NCI-H187 treated with DMSO at 0.1 percent for 48 hours (cell line): ENCODE measurements at regions not wholly inside any gene's neighbourhood (a gene's known extent, or its start where the extent isn't known, plus 50 kb on each side); places are given as distances from the start of the nearest gene placed in this dataset.

Experiments
- DNase-seq: peaks from one replicate; lab custom pipeline; 2025; lab: John Stamatoyannopoulos, UW

DNA sequence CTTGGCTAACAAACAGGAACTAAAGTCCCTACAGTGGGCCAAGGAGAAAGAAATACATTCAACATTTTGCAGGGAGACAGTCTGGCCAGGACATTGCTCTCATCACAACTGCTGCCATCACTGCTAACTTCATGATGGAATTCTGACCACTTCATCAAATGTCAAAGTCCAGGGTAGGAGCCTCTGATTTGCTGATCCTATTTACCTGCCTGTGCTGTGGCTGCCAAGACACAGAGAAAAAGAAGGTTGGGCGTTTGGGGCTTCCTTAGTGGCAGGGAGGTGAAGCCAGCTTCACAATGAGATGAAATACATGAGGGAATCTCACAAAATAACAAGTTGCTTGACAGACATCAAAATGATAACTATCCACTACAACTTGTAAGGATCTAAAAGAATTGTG, 343.9 kb upstream of the CADM1 start:
- no peak for DNase-seq

- no peak for DNase-seq
These were observed 341.7 kb upstream of the CADM1 start for GRCh38 chr11:115845872-115846271.

DNA sequence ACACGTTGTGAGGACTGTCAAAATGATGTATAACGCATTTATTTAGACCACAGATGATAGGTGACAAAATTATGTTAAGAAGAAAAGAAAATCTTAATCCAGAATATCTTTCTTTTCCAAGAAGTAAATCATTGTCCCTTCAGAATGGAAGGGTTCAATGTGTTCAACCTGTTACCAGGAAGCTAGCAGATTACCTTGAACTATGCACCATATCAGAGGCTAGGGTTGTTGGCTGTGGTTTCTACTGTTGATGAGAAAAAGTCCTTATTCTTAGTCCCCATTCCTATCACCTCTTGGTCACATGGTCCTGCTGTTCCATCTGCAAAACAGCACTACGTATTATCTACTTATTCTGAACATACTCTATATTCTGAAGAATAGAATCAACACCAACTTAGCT, 339.5 kb upstream of the CADM1 start:
- DNase-seq, result no peak

DNA sequence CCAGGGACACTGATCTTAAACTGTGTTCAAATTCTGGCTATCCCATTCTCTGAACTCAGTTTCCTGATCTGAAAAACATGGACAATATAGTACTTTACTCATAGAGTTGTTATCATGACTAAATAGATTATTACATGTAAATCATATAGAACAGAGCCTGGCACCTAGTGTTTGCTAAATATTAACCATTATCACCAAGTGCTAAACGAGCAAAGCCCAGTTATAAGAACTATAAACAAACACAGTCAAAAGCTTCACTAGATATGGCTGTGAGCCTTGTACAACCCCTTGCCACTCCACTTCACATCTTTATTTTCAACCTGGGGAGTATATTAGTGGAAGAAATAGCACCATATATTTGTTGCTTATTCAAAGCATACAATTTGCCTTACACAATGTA, 338.9 kb upstream of the CADM1 start:
- DNase-seq, result no peak

DNA sequence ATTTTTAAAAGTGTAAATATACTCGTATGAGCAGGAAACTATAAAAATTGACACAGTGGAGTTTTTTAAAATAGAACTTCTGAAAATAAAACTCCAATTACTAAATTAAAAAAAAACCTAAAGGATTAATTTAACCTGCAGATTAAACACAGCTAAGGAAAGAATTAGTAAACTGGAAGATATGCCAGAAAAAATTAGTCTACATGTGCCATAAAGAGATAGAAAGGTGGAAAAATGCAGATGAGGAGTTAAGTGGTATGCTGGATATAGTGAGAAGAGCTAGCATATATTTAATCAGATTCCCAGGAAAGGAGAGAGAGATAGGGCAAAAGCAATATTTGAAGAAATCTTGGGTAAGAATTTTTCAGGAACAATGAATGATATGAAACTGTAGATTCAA, 315.8 kb upstream of the CADM1 start:
- no peak for DNase-seq

GRCh38 chr11:115819014-115819413, 314.8 kb upstream of the CADM1 start:
- DNase-seq, result no peak

GRCh38 chr11:115817844-115818468, 313.7 kb upstream of the CADM1 start:
- DNase-seq, result no peak

DNA sequence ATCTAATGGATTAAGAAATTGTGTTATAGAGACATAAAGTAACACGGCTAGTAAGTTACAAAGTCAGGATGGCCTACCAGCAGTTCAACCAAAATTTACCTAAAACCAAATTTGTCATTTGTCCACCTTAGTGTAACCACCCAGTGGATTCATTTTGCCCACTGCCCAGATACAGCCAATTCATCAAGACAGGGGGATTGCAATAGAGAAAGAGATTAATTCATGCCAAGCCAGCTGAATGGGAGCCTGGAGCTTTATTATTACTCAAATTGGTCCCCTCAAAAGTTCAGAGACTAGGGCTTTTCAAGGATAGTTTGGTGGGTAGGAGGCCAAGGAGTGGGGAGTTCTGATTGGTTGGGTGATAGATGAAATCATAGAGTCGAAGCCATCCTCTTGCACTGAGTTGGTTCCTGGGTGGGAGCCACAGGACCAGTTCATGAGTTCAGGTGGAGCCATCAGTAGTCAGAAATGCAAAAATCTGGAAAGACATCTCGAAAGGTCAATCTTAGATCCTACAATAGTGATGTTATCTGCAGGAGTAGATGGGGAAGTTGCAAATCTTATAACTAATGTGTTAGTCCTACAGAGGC, 304.2 kb upstream of the CADM1 start:
- no peak for DNase-seq

DNA sequence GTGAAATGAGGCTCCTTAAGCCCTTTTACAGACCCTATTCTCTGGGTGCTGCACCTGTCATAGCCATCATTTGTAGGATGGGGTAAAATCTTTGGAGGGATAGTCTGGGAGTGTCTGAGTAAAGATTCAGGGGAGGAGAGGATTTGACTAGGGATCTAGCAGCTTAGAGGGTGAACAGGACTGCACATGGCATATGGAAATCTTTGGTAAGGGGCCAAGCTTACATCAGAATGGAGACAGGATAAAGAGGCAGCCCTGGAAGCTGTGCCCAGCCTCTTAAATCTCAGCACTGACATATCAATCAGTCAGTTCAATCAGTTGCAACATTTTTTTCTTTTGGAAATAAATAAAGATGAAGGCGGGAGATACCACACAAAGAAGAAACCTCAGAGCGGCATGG, 301.8 kb upstream of the CADM1 start:
- no peak for DNase-seq

- no peak for DNase-seq
These were observed 299.0 kb upstream of the CADM1 start for GRCh38 chr11:115803073-115803740.

DNA sequence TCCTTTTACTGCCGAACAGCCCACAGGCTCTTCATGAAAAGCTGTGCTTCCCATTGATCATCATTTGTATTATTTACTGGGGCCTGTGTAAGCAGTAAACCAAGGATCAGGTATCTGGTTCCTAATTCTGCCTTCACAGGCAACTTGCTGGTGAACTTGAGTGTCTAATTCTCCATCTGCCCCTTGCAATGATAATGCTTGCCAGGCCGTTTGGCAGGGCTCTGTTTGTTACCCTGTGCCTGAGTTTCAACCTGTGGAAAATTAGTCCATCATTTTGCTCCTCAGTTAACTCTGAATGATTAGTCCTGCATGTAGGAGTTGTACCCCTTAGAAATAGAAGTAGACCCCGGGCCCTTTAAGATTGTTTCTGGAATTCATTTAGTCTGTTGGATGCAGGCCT, 298.4 kb upstream of the CADM1 start:
- DNase-seq, result no peak

DNA sequence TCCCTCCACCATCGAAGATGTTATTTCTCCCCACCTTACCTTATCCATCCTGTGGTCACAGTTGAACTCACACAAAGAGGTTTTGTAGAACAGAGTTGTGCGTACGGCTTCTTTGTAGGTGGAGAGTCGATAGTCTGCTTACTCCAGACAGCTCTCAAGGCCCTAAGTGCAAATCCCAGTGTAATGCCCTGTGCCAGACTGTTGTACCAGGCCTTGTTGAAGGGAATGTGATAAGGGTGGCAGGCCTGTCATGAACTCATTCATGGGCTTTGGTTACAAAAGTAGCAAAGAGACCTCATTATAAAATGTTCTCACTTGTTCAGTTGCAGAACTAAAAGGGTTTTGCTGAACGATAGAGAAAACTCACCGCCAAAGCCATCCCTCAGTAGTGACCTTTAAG, 288.7 kb upstream of the CADM1 start:
- no peak for DNase-seq

DNA sequence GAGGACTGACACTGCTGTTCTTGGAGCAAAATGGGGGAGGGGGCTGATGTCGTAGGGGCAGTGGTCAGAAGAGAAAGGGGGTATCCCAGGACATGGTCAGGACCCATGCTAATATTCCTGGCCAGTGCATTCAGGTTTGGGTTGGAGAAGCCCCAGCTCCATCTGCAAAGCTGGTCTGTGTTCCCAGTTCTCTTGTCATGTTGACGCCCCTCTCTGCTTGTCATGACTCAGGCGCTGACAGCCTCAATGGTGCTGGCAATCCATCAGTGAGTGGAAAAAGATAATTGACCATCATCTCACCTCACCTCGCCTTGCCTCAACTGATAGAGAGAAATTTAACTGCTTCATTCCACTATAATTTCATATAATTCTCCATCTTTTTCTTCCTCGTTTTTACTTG, 283.1 kb upstream of the CADM1 start:
- no peak for DNase-seq

- DNase-seq, result no peak
These were observed 280.7 kb upstream of the CADM1 start for GRCh38 chr11:115784796-115785521.

DNA sequence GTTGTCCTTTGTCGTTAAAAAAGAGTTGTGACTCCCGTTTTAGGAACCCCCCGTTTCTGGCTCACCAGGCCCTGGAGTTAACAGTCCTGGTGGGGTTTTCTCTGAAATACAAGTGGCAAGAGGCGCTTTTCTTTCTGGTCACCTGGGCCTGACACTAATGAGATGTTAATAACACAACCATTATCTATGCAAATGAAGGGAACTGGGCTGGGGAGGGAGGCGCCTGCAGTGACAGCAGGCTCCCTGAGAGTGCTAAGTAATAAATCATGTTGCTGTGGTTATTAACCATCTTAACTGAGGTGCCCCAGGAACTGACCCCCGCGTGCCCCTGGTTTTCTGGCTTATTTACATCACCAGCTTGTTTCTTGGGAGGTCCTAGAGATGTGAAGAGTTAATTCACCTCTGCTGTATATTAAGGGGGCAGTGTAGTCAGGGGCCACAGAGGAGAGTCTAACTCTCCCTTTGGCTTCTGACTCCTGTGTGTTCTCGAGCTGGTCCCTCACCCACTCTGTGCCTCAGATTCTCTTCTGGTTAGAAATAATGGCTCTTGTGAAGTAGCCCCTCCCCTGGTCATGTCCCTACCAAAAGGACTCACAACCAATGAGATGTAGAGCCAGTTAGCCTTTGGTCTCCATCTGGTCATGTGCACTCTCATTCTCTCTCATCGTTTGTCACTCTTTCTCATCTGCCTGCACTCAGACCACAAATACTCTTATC, 276.6 kb upstream of the CADM1 start:
- DNase-seq, result no peak

DNA sequence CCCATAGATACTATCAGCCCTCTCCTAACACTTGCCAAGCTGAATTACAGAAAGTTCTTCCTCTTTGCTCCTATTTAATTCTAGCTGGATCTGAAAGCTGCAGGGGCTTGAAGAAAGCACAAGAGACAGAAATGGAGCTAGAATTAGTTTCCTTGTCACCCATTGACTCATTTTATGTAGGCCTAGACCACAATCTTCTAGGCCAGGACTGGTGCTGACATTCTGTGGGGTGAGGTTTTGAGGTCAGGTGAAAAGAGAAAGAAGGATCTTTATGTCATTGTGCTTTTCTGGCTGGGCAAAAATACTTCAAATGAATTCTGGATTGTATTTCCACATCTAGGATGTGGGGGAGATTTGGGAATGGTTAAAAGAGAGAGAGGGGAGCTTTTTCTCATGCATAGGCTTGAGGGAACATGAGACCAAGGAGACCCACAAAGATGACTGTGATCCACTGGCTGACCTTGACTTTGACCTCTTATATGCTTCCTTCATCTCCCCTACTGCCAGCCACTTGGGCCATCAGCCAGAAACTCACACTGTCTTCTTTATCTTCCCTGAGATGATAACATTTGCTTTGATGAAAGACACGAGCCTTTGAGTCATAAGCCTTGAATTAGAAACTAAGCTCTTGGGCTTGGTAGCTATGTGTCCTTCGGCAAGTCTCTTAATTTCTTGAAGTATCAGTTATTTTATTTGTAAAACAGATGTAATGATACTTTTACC, 274.9 kb upstream of the CADM1 start:
- no peak for DNase-seq

GRCh38 chr11:115776916-115777315, 272.7 kb upstream of the CADM1 start:
- no peak for DNase-seq

DNA sequence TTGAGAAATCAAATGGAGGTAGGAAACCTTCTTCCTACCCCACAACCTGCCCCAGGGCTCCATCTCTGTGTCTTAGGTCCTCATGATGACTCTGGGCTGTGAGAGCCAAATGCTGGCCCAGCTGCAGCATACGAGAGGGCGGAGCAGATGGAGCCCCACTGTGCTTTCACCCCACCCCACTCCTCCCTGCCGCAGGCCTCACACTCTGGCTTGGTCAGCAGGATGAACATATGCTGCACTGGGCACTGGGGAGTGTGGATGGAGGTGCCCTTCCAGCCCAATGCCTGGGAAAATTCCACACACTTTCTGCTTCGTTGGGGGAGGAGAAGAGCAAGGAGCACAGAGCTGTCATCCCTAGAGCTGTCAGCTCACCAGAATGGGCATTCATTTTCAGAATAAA, 271.6 kb upstream of the CADM1 start:
- DNase-seq, result no peak

GRCh38 chr11:115774756-115775155, 270.5 kb upstream of the CADM1 start:
- no peak for DNase-seq

DNA sequence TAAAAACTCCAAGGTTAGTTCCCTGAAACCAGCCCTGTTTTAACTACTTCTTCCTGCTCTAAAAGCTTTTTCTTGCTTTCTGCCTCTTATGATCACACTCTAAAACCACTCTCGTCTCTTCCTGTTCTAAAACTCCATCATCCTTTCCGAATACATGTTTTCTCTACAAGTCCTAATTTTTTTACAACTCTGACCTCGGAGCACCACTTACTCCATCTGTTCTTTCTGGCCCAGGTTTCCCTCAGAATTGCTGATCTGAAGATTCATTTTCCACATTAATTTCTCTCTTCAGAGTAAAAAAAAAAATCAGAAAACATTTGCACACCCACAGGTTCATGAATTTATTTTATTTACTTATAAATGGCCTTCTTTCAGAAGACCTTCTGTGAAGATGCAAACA, 265.7 kb upstream of the CADM1 start:
- no peak for DNase-seq

GRCh38 chr11:115767883-115768282, 263.7 kb upstream of the CADM1 start:
- DNase-seq, result no peak
